NCI-H82 treated with DMSO at 0.1 percent for 48 hours (cell line): ENCODE measurements at regions not wholly inside any gene's neighbourhood (a gene's known extent, or its start where the extent isn't known, plus 50 kb on each side); places are given as distances from the start of the nearest gene placed in this dataset.
A peak's percentile ranks its signal among the peaks of the same experiment; 100 is the strongest.
"Not testable (repeated sequence)": the region's sequence is repeated elsewhere in the genome, so short reads cannot be mapped to it uniquely, and the experiment has no call there.

Experiments used
- DNase-seq: peaks from one replicate; lab custom pipeline; 2025; ENCODE audit not compliant: unreplicated experiment; lab: John Stamatoyannopoulos, UW

DNA sequence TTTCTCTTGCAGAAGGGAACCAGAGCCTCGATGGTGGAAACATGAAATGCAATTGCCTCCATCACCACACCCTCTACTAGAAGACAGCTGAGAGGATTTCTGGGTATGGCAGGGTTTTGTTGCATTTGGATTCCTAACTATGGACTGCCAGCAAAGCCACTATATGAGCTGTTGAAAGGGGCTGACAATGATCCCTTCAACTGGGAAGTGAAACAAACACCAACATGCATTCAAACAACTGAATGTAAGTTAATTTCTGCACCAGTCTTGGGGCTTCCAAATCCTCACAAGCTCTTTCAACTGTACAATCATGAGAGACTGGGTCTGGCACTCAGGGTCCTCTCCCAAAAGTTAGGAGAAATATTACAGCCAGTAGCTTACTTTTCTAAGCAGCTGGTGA is 116.7 kb upstream of the PLCL2 start:
- no peak for DNase-seq

DNA sequence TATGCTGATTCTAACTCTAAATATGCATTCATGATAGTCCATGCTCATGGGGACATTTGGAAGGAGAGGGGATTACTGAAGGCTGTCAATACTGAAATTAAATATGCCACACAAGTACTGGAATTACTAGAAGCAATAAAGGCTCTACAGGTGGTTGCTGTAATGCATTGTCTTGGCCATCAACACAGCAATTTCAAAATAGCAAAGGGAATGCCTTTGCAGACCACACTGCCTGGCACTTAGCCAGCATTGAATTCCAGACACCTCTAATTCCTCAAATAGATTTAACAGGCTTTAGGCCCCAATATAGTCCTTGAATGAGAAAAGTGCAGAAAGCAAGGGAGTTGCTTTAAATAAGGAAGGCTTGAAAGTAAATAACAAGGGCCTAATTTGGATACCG is 115.8 kb upstream of the PLCL2 start:
- peak; percentile 2 for DNase-seq

DNA sequence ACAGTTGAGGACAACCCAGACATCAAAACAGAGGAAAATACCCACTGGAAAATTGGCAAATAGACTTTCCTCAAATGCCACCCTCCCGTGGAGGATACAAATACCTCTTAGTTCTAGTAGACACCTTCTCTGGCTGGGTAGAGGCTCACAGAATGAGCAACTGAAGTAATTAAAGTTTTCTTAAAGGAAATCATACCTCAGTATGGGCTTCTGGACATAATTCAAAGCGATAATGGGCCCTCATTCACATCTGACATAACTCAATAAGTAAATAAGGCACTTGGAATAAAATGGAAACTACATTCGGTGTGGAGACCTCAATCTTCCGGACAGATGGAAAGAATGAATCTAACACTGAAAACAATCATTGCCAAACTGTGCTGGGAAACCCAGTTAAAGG is 115.2 kb upstream of the PLCL2 start:
- DNase-seq: no peak

DNA sequence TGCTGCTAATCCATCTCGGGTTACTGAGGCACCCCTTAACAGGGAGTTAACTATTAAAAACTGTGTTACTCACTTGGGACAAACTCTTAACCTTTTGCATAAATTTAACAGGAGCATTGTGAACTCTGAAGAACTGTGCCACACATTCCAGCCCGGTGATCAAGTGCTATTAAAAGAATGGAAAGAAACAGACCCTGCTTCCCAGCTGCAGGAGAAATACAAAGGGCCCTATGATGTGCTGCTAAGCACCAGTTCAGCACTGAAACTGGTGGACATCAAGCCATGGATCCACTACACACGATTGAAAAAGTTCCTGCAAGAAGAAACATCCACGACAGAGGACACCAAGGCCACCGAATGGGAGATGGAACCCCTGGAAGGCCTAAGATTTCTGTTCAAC is 114.7 kb upstream of the PLCL2 start:
- DNase-seq: no peak

DNA sequence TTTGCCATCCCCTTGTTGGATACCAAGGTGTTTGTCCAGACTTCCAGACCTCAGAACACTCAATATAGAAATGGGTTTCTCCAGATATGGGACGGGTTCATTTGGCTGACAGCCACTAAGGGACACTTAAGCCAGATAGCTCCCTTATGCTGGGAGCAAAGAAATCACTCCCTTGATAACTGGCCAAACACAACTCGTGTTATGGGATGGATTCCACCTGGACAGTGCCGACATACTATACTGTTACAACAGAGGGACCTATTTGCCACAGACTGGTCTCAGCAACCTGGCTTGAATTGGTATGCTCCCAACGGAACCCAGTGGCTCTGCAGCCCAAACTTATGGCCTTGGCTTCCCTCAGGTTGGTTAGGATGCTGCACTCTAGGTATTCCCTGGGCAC is 114.0 kb upstream of the PLCL2 start:
- no peak for DNase-seq

DNA sequence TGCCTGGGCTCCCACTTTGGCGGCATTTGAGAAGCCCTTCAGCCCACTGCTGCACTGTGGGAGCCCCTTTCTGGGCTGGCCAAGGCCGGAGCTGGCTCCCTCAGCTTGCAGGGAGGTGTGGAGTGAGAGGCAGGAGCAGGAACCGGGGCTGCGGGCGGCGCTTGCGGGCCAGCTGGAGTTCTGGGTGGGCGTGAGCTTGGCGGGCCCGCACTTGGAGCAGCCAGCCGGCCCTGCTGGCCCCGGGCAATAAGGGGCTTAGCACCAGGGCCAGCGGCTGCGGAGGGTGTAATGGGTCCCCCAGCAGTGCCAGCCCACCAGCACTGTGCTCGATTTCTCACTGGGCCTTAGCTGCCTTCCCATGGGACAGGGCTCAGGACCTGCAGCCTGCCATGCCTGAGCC is 111.2 kb upstream of the PLCL2 start:
- DNase-seq: not testable (repeated sequence)

DNA sequence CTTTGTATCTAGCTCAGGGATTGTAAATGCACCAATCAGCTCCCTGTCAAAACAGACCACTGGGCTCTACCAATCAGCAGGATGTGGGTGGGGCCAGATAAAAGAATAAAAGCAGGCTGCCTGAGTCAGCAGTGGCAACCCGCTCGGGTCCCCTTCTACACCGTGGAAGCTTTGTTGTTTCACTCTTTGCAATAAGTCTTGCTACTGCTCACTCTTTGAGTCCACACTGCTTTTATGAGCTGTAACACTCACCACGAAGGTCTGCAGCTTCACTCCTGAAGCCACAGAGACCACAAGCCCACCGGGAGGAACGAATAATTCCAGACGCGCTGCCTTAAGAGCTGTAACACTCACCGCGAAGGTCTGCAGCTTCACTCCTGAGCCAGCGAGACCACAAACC is 110.2 kb upstream of the PLCL2 start:
- not testable (repeated sequence) for DNase-seq

DNA sequence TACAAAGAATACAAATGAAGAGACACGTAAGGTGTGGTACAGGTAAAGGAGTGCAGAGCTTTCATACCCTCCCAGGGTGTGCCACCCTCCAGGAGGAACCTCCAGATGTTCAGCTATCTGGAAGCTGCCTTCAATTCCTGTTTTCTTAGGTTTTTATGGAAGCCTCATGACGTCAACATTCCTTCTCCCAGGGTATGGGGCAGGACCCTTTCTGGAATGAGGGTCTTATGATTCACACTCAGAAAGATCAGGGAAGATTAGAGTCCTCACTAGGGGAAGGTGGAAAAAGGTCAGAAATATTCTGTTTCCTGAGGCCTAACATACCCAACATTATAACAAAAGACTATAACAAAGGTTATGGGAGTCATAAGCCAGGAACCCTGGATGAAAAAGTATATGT is 99.8 kb upstream of the PLCL2 start:
- no peak for DNase-seq

DNA sequence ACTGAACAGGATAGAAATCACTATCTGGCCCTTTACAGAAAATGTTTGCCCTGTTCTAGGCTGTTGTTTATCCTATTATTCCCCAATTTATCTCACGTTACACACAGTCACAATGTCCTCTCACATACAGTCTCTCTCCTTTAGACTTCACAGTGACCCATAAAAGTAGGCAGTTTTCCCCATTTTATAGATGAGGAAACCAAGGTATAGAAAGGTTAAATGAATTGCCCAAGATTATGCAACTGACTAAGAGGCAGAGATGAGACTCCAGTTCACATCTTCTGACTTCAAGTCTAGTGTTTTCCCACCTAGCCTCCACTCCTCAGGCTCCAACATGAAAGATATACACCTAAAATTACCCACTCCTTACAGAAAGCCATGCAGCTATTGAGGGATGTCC is 99.3 kb upstream of the PLCL2 start:
- no peak for DNase-seq

DNA sequence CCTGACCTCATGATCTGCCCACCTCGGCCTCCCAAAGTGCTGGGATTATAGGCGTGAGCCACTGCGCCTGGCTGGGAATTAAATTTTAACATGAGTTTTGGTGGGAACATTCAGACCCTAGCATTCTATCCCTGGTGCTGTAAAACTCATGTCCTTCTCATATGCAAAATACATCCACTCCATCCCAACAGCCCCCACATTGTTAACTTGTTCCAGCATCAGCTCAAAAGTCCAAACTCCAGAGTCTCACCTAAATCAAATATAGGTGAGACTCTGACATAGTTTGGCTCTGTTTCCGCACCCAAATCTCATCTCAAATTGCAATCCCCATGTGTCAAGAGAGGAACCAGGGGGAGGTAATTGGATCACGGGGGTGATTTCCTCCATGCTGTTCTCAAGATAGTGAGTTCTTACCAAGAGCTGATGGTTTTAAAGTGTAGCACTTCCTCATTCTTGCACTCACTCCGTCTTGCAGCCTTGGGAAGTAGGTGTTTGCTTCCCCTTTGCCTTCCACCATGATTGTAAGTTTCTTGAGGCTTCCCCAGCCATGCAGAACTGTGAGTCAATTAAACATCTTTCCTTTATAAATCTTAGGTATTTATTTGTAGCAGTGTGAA is 96.2 kb upstream of the PLCL2 start:
- peak; percentile 56 for DNase-seq

DNA sequence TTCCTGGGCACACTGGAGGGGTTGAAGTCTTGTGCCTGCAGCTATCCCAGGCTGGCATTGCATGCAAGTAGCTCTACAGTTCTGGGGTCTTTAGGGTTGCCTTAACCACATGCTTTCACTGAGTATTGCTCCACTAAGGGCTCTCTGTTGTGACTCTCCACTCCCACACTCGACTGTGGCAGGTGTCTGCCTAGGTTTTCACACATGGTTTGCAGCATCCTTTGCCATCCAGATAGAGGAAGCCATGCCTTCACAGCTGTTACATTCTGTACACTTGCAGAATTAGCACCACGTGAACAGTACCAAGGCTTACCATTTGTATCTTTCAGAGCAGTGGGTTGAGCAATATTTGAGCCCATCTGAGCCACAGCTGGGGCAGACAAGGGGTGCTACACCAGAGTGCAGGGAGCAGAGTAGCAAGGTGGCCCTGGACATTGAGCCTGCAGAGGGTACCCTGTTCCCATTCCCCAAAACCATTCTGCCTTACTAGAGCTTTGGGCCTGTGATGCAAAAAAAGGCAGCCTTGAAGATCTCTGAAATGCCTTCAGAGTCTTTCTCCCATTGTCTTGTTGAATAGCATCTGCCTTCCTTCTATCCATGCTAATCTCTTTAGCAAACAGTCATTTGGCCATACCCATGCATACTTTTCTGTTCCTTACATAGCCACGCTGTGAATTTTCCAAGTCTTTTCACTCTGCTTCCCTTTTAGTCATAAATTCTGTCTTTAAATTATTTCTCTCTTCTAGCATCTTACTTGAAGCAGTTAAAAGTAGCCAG is 95.2 kb upstream of the PLCL2 start:
- DNase-seq: no peak

DNA sequence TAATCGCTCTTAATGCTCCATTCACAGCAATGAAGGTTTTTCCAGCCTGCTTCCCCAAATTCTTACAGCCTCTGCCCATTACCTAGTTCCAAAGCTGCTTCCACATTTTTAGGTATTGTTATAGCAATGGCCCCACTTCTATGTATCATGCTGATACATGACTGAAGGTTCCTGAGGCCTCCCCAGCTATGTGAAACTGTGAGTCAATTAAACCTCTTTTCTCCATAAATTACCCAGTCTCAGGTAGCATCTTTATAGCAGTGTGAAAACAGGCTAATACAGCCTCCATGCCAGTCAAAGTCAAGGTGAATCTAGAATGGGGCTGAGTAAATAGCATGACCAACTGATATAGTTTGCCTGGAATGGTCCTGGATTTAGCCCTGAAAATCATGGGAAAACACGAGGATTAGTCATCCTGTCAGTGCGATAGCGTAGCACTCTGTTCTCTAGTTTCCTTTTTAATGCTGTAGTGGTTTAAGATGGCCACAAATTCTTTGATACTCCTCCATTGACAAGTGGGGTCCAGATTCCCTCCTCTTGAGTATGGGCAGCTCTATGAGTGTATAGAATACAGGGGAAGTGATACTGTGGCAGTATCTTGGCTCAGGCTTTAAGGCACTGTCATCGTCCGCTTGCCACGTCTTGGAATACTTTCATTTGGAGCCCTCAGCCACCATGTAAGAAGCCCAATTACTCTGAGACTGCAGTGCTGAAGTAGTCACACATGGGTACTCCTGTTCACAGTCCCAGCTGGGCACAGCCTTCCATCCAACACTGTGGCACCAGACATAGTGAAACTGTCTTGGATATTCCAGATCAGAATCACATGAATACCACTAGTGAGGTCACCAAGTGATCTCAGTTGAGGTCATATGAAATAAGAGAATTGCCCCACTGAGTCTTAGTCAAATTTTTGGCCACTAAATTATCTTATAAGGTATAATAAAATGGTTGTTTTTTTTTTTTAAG is 94.0 kb upstream of the PLCL2 start:
- DNase-seq: no peak

DNA sequence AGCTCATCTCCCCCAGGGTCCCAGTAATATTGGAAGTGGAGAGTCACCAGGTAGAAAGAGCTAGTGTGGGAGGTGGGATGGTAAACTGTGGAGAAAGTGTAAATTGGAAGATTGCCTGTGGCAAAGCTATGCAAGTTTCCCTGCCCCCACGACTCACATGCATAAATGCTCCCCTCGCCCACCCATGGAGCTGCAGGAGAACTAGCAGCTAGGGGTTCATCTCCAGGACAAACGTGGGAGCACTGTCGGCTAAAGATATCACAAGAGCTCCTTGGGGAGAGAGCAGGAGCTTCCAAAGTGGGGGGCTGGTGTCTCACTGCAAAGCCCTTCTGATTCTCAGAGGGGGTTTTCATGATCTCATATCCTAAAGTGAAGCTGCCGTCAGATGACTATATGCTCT is 91.4 kb upstream of the PLCL2 start:
- no peak for DNase-seq

DNA sequence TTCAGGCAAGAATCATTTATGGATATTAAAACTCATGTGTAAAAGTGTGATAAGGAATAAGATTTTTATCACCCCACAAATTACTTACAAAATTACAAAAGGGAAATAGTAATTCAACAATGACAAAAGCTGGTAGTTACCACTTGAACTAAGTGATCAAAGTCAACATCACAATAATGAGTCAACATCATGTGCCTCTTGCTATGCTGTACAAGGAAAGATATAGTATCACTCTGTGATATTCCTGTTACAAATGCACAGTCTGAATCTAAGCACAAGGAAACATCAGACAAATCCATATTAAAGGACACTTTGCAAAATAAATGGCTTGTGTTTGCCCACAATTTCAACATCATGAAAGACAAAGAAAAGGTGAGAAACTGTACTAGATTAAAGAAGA is 90.5 kb upstream of the PLCL2 start:
- DNase-seq: no peak

DNA sequence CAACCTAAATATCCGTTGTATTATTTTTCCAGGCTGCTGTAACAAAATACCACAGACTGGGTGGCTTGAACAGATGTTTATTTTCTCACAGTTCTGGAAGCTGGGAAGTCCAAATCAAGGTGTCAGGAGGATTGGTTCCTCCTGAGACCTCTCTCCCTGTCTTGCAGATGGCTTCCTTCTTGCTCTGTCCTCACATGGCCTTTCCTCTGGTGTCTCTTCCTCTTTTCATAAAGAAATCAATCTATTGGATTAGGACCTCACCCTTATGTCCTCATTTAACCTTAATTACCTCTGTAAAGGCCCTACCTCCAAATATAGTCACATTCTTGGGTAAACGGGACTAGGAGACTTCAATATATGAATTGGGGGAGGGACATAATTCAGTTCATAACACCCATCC is 89.2 kb upstream of the PLCL2 start:
- no peak for DNase-seq

DNA sequence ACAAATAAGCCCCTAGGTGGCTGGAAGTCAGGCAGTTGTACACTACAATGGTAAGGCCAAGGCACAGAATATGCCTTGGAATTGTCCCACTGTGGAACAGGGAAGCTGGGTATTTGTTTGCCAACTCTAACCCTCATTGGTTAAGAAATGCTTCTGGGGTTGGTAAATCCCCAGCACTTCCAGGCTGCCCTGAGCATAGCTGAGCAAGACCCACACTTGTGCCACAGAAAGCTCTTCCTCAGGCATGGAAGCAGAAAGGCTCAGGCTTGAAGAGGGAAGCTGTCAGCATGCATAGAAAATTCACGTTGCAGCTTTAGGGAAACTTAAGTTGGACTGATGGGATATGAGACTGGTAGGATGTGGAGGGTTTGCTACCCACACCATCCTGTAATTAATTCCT is 86.9 kb upstream of the PLCL2 start:
- DNase-seq: no peak

DNA sequence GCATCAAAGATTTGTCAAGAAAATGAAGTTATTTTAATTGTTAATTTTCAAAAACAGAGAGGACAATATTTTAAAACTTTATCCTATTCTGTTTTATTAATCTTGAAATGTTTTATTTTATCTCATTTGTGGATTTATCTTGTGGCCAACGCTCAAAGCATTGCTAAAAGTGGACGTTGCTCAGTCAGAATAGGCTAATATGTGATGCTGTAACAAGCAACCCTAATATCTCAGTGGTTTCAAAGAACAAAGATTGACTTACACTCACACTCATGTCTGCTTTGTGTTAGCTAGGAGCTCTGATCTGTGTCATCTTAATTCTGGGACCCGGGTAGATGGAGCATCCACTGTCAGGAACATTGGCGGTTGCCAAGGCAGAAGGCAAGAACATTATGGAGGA is 86.0 kb upstream of the PLCL2 start:
- no peak for DNase-seq

DNA sequence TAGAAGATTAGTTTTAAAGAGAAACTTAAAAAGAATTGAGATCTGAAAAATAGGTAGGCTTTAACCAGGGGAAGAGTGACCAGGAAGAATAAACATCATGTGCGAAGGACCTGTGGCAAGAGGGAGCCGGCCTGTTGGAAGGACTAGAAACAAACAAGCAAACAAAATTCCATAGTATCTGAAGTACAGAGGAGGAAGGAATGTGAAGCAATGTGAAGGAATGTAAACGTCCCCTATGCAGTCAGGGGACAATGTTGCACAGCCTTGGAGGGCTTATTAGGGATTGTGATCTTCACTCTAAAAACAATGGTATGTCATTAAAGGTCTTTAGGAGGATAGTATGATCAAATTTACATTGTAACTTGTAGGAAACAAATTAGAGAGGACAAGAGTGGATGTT is 84.4 kb upstream of the PLCL2 start:
- no peak for DNase-seq

DNA sequence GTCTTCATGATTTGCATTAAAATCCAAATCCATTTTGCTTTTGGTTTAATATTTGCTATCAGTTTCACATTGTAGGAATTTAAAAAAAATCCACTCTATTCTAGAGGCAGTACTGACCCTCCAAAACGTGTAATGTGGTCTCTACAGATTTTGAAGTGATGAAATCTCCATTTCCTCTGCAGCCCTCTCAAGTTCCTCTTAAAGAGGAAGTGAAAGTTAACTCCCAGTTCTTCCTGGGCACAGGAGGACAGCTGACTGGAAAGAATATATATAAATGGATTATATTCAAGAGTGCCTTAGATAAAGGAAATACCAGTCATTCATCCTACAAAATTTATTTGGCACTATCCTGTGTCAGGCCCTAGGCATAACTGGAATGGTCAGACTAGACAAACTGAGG is 83.5 kb upstream of the PLCL2 start:
- DNase-seq: peak; percentile 62

DNA sequence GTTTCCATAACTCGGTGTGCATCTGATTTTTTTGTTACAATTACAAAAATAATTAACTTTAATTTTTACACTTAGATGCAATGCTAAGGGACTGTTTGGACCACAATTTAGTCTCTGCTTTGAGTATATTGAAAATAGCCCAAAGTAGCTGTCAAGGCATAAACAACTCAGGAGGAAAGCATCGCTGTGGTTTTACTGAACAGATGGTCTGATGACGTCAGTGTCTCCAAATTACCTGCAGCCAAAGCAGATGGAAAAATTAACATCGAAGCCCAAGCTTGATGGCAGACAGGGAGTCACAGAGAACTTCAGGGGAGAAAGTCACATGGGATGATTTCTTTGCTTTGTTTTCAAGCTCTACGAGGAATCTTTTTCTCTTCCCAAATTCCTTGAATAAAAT is 83.1 kb upstream of the PLCL2 start:
- peak; percentile 77 for DNase-seq

DNA sequence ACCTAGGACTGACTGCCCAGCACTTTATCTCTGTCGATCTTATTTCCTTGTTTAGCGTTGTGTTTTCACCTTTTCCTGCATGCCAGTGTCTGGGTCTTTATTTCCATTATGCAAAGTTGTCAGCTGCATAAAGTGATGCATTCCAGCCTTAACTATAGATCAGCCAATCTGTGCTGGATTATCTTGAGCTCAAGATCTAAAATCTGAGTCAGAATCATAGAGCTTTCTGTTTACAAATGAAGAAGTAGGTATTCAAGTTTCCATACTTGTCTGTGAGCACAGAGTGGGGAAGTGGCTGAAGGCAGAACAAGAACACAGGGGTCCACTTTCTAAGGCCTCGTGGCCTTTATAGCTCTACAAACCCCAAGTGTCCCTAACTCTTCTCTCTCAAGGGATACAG is 82.4 kb upstream of the PLCL2 start:
- no peak for DNase-seq

DNA sequence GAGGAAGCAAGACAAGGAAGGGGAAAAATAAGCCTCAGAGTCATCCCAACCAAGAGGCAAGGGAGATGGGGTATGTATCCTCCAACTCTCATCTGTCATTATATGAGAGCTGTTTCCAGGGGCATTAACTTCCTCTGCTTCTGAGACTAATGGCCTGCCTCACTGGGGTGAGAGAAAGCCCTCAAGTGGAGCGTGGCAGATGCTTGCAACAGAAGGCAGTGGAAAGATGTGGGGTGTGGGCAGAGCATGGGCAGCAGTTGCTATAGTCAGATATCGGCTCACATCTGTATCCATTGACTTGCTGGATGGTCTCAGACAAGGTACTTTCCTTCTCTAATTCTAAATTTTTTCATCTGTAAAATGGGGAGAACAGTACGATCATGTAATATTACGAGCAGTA is 81.7 kb upstream of the PLCL2 start:
- DNase-seq: peak; percentile 66
